HG03457 (cell line): ENCODE measurements at regions not wholly inside any gene's neighbourhood (a gene's known extent, or its start where the extent isn't known, plus 50 kb on each side); places are given as distances from the start of the nearest gene placed in this dataset.

Source experiments
- ATAC-seq: cut with Tn5 transposase; IDR thresholded peaks from one replicate; pipeline ENCODE4 v1.9.1; 2021; ENCODE audit warnings: moderate number of reproducible peaks; ENCODE audit not compliant: unreplicated experiment

- ATAC-seq: no peak
Observed at GRCh38 chr9:28004900-28005299, 431.6 kb upstream of the C9orf72 start.

GRCh38 chr9:28005779-28006178 is 432.5 kb upstream of the C9orf72 start:
- ATAC-seq: no peak

GRCh38 chr9:28007097-28007817 is 434.0 kb upstream of the C9orf72 start:
- no peak for ATAC-seq

- ATAC-seq: no peak
Observed at GRCh38 chr9:28014212-28014611, 440.9 kb upstream of the C9orf72 start.

GRCh38 chr9:28024676-28025075 is 451.4 kb upstream of the C9orf72 start:
- ATAC-seq: no peak

- ATAC-seq: no peak
Observed at GRCh38 chr9:28025186-28025585, 451.9 kb upstream of the C9orf72 start.

GRCh38 chr9:28031521-28032267 is 458.4 kb upstream of the C9orf72 start:
- ATAC-seq: no peak

GRCh38 chr9:28032268-28032590 is 458.9 kb upstream of the C9orf72 start:
- no peak for ATAC-seq

- no peak for ATAC-seq
Observed at GRCh38 chr9:28034242-28034641, 461.0 kb upstream of the C9orf72 start.

GRCh38 chr9:28037968-28038367 is 464.7 kb upstream of the C9orf72 start:
- ATAC-seq: no peak

GRCh38 chr9:28045051-28045450 is 471.8 kb upstream of the C9orf72 start:
- ATAC-seq: no peak

- no peak for ATAC-seq
Observed at GRCh38 chr9:28050046-28050445, 476.8 kb upstream of the C9orf72 start.

GRCh38 chr9:28050941-28051340 is 477.7 kb upstream of the C9orf72 start:
- ATAC-seq: no peak

GRCh38 chr9:28051559-28052503 is 478.6 kb upstream of the C9orf72 start:
- no peak for ATAC-seq

GRCh38 chr9:28053096-28053777 is 480.0 kb upstream of the C9orf72 start:
- no peak for ATAC-seq

- ATAC-seq: no peak
Observed at GRCh38 chr9:28056006-28056405, 482.7 kb upstream of the C9orf72 start.

- ATAC-seq: no peak
Observed at GRCh38 chr9:28056466-28056865, 483.2 kb upstream of the C9orf72 start.

- no peak for ATAC-seq
Observed at GRCh38 chr9:28059192-28059591, 485.9 kb upstream of the C9orf72 start.

GRCh38 chr9:28064241-28064815 is 491.0 kb upstream of the C9orf72 start:
- no peak for ATAC-seq

GRCh38 chr9:28073270-28073669 is 500.0 kb upstream of the C9orf72 start:
- ATAC-seq: no peak

- ATAC-seq: no peak
Observed at GRCh38 chr9:28079677-28080076, 506.4 kb upstream of the C9orf72 start.
